ENCODE measurements at regions not wholly inside any gene's neighbourhood (a gene's known extent, or its start where the extent isn't known, plus 50 kb on each side); places are given as distances from the start of the nearest gene placed in this dataset.

GRCh38 chr6:115766745-115767462, 293.8 kb downstream of the FRK start (continued):
- TF ChIP-seq CHD7 (IDR thresholded peaks at IDR 0.05; ENCODE audit: low read depth, low read length) (no peak), BRF1 (IDR thresholded peaks at IDR 0.05; ENCODE audit: borderline replicate concordance, extremely low read depth, insufficient read length) (no peak)

All from K562 (cell line).